ENCODE measurements at regions not wholly inside any gene's neighbourhood (a gene's known extent, or its start where the extent isn't known, plus 50 kb on each side); places are given as distances from the start of the nearest gene placed in this dataset.
A peak's percentile ranks its signal among the peaks of the same experiment; 100 is the strongest.

DNA sequence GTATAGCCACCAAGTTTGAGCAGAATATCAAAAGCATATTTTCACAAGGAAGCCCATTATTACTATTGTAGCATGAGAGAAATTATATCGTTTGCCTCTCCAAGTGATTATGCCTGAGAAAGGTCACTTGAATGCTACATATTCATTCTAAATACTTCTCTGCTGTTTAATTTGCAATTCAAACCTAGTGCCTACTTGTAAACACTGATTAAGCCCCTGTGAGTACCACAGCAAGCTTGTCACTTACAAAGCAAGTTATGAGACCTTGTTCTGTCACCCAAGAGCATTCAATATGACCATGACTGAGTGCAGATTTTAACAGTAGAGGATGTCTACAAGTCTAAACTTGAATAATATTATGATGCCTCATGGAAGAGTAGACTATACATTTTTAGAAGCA, 124.7 kb upstream of the SSTR1 start:
- Histone ChIP-seq H3K9me3 (no peaks in the 10 kb centered on the region), H3K27me3 (no peaks in the 10 kb centered on the region), H3K36me3 (no peaks in the 10 kb centered on the region), H3K27ac (no peak overlapping the region), H3K4me3 (no peak overlapping the region), H3K4me1 (peaks cover under 1% of the 10 kb centered on the region)
- DNase-seq (ENCODE audit: low spot score in 2 of 2): no peak
- TF ChIP-seq POLR2A (IDR thresholded peaks at IDR 0.05) (no peak), EP300 (IDR thresholded peaks at IDR 0.05) (no peak), POLR2AphosphoS5 (IDR thresholded peaks at IDR 0.05) (no peak)
- TF ChIP-seq, protein P1, sequence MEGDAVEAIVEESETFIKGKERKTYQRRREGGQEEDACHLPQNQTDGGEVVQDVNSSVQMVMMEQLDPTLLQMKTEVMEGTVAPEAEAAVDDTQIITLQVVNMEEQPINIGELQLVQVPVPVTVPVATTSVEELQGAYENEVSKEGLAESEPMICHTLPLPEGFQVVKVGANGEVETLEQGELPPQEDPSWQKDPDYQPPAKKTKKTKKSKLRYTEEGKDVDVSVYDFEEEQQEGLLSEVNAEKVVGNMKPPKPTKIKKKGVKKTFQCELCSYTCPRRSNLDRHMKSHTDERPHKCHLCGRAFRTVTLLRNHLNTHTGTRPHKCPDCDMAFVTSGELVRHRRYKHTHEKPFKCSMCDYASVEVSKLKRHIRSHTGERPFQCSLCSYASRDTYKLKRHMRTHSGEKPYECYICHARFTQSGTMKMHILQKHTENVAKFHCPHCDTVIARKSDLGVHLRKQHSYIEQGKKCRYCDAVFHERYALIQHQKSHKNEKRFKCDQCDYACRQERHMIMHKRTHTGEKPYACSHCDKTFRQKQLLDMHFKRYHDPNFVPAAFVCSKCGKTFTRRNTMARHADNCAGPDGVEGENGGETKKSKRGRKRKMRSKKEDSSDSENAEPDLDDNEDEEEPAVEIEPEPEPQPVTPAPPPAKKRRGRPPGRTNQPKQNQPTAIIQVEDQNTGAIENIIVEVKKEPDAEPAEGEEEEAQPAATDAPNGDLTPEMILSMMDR (IDR thresholded peaks at IDR 0.05): no peak
- 64% methylated on average over 1 of the region's 1 CpG for WGBS

DNA sequence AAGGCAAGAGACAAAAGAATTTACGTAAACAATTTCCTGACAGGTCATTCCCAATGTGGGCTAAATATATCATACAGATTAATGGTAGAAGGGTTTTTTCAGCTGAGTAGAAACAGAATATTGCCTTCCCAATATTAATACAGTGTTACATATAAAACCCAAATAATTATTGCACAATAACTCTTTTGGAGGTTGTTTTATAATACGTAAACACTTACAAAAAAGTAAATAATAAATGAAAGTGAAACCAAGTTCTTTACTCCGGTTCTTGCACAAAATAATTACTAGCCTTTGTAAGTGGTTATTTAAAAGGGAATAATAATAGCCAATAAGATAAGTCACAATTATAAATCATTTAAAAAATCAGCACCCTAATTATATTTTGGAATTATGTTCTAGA, 118.6 kb upstream of the SSTR1 start:
- Histone ChIP-seq H3K27me3 (no peaks in the 10 kb centered on the region), H3K27ac (no peak overlapping the region), H3K4me1 (no peaks in the 10 kb centered on the region), H3K9me3 (peaks cover 6% of the 10 kb centered on the region), H3K4me3 (peak overlapping the region; percentile 29), H3K36me3 (no peaks in the 10 kb centered on the region)
- 44% methylated on average over 3 of the region's 3 CpGs for WGBS
- DNase-seq (ENCODE audit: low spot score in 2 of 2): no peak
- TF ChIP-seq, protein P1 (IDR thresholded peaks at IDR 0.05): no peak
- TF ChIP-seq POLR2A (IDR thresholded peaks at IDR 0.05): no peak
- no peak for TF ChIP-seq EP300 (IDR thresholded peaks at IDR 0.05)
- no peak for TF ChIP-seq POLR2AphosphoS5 (IDR thresholded peaks at IDR 0.05)

DNA sequence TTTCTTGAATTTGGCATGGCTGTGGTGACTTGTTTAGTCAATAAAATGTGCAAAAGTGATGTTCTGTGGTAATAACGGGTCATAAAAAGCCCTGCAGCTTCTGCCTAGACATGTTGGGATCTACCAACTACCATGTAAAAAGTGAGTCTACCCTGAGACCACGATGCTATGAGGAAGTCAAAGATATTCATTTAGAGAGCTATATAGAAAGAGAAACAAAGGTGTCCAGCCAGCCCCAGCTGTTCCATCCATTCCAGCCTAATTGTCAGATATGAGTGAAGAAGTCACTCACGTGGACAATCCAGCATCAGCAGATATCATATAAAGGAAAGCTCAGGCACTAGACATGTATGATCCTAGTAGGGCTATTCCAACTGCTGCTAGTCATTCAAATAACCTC, 117.2 kb upstream of the SSTR1 start:
- TF ChIP-seq POLR2A (IDR thresholded peaks at IDR 0.05): no peak
- TF ChIP-seq POLR2AphosphoS5 (IDR thresholded peaks at IDR 0.05): no peak
- TF ChIP-seq EP300 (IDR thresholded peaks at IDR 0.05): no peak
- TF ChIP-seq, protein P1 (IDR thresholded peaks at IDR 0.05): no peak
- Histone ChIP-seq H3K27ac (no peak overlapping the region), H3K27me3 (no peaks in the 10 kb centered on the region), H3K36me3 (no peaks in the 10 kb centered on the region), H3K9me3 (peaks cover 9% of the 10 kb centered on the region), H3K4me3 (no peak overlapping the region), H3K4me1 (no peaks in the 10 kb centered on the region)
- 72% methylated on average over 3 of the region's 3 CpGs for WGBS
- DNase-seq (ENCODE audit: low spot score in 2 of 2): no peak

DNA sequence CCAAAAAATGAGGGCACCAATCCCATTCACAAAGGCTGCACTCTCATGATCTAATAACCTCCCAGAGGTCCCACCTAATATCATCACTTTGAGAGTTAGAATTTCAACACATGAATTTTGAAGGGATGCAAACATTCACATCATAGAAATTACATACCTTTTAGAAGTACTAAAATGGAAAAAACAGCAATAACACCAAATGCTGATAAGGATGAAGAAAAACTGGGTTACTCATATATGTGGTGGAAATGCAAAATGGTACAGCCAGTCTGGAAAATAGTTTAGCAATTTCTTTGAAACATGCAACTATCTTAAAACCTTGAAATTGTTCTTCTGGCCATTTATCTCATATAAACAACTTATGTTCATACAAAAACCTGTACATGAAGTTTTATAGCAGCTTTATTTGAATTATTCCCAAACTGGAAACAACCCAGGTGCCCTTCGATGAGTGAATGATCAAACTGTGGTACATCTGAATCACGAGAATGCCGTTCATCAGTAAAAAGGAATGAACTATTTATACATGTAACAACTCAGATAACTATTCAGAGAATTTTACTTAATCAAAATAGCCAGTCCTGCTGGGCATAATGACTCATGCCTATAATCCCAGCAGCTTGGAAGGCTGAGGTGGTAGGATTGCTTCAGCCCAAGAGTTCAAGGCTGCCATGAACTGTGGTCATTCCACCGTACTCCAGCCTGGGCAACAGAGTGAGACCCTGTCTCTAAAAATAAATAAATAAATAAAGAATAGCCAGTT, 109.4 kb upstream of the SSTR1 start:
- TF ChIP-seq, protein P1 (IDR thresholded peaks at IDR 0.05): no peak
- TF ChIP-seq POLR2AphosphoS5 (IDR thresholded peaks at IDR 0.05): no peak
- TF ChIP-seq EP300 (IDR thresholded peaks at IDR 0.05): no peak
- no peak for TF ChIP-seq POLR2A (IDR thresholded peaks at IDR 0.05)
- 83% methylated on average over 4 of the region's 4 CpGs for WGBS
- Histone ChIP-seq H3K4me1 (no peaks in the 10 kb centered on the region), H3K9me3 (peaks cover 19% of the 10 kb centered on the region), H3K27ac (no peak overlapping the region), H3K27me3 (no peaks in the 10 kb centered on the region), H3K36me3 (no peaks in the 10 kb centered on the region), H3K4me3 (no peak overlapping the region)
- DNase-seq (ENCODE audit: low spot score in 2 of 2): no peak

DNA sequence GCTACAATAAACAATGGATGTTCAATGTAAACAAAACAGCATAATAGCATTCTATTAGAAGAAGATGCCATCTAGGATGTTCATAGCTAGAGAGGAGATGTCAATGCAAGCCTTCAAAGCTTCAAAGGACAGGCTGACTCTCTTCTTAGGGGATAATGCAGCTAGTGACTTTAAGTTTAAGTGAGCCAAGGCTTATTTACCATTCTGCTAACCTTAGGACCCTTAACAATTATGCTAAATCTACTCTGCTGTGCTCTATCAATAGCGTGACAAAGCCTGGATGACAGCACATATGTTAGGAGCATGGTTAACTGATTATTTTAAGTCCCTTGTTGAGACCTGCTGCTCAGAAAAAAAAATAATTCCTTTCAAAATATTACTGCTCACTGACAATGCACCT, 106.0 kb upstream of the SSTR1 start:
- 71% methylated on average over 1 of the region's 1 CpG for WGBS
- Histone ChIP-seq H3K36me3 (no peaks in the 10 kb centered on the region), H3K4me1 (no peaks in the 10 kb centered on the region), H3K9me3 (peaks cover 10% of the 10 kb centered on the region), H3K27me3 (no peaks in the 10 kb centered on the region), H3K27ac (no peak overlapping the region), H3K4me3 (no peak overlapping the region)
- TF ChIP-seq EP300 (IDR thresholded peaks at IDR 0.05): no peak
- no peak for TF ChIP-seq POLR2AphosphoS5 (IDR thresholded peaks at IDR 0.05)
- TF ChIP-seq, protein P1 (IDR thresholded peaks at IDR 0.05): no peak
- no peak for TF ChIP-seq POLR2A (IDR thresholded peaks at IDR 0.05)
- DNase-seq (ENCODE audit: low spot score in 2 of 2): no peak
